Prostate gland (tissue), 2 donors: ENCODE measurements at regions not wholly inside any gene's neighbourhood (a gene's known extent, or its start where the extent isn't known, plus 50 kb on each side); places are given as distances from the start of the nearest gene placed in this dataset.

Experiments
- CTCF ChIP-seq, 4 experiments: fragments of 200-600 bp in 2 of 4; fragments of 450-650 bp in 2 of 4; sonication (generic) in 2 of 4; IDR thresholded peaks; 1 replicate in 3 of 4; 2 replicates in 1 of 4; pipeline ENCODE4 v1.5.1; 2016 to 2019; ENCODE audit warnings: antibody characterized with exemption in 4 of 4, mild to moderate bottlenecking in 2 of 4, moderate library complexity in 2 of 4
- POLR2A ChIP-seq: fragments of 450-650 bp; IDR thresholded peaks from one replicate; pipeline ENCODE4 v1.6.1; 2016; ENCODE audit warnings: antibody characterized with exemption, mild to moderate bottlenecking
- POLR2AphosphoS5 ChIP-seq: sonication (generic); formaldehyde crosslinking; IDR thresholded peaks from one replicate; pipeline ENCODE4 v1.6.1; 2017; ENCODE audit warnings: antibody characterized with exemption

GRCh38 chr9:13939701-13940490 is 374.0 kb downstream of the NFIB start:
- TF ChIP-seq CTCF (IDR thresholded peaks at IDR 0.05) (no peak), POLR2A (no peak), POLR2AphosphoS5 (no peak)
